ENCODE measurements at regions not wholly inside any gene's neighbourhood (a gene's known extent, or its start where the extent isn't known, plus 50 kb on each side); places are given as distances from the start of the nearest gene placed in this dataset.
"Not testable (repeated sequence)": the region's sequence is repeated elsewhere in the genome, so short reads cannot be mapped to it uniquely, and the experiment has no call there.

DNA sequence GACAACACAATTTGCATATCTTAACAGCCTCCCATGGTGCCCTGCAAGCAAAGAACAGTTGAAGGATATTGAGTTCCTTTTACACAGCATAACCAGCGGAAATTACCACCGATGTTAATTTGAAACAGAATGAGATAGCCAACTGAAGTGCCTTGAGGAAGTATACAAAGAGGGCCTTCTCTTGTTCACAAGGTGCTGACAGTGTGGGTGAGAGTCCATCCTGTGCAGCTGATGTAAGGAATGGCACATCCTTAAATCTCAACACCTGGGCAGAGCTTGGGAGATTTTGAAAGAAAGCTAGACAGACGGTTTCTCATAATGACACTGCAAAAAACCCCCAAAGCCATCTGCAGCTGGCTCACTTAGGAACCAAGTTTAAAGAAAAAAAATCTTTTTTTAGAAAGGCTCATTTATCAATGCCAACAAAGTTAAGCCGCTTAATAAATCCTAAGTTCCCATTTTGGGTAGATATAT, 818.6 kb downstream of the KCNJ2 start:
- DNase-seq (ENCODE audit: low read depth in 2 of 3, low spot score in 1 of 3): no peak

DNA sequence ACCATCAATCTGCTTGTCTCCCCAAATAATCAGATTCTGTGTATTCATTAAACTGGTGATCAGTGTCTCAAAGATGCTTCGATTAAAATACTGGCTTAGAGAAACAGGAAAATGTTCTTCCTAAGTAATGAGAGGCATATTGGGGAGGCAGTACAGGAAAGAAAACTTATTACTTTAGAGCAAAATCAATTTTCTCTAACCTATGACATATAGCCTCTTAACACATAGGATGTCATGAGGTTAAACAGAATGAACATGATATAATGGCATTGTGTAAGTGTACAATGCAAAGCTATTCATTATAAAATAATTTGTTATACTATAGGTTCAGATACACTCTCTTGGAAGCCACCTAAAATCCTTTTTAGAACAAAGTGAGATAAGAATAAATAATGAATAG, 819.3 kb downstream of the KCNJ2 start:
- DNase-seq (ENCODE audit: low read depth in 2 of 3, low spot score in 1 of 3): no peak

DNA sequence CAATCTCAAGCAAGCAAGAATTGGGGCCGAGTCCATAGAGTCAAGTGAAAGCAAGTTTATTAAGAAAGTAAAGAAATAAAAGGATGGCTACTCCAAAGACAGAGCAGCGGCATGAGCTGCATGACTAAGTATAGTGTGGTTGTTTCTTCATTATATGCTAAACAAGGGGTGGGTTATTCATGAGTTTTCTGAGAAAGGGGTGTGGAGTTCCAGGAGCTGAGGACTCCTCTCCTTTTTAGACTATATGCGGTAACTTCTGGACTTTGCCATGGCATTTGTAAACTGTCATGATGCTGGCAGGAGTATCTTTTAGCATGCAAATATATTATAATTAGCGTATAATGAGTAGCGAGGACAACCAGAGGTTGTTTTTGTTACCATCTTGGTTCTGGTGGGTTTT, 819.9 kb downstream of the KCNJ2 start:
- no peak for DNase-seq (ENCODE audit: low read depth in 2 of 3, low spot score in 1 of 3)

DNA sequence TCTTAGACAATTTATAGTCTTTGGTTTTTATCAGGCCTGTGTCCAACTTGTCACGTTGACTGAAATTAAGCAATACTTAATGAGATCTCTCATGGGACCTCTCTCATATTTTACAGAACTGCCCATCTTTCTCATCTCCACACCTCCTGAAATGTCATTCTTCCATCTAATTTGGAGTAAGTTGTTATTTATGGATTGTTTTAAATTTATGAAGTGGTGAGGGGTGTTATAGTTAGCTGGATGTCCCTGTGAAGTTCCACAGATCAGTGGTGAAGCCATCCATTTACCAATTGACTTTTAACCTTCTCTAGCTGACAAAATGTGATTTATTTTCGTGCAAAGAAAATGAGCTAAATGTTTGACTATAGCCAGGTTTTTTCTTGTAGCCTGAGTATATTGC, 824.9 kb downstream of the KCNJ2 start:
- no peak for DNase-seq (ENCODE audit: low read depth in 2 of 3, low spot score in 1 of 3)

DNA sequence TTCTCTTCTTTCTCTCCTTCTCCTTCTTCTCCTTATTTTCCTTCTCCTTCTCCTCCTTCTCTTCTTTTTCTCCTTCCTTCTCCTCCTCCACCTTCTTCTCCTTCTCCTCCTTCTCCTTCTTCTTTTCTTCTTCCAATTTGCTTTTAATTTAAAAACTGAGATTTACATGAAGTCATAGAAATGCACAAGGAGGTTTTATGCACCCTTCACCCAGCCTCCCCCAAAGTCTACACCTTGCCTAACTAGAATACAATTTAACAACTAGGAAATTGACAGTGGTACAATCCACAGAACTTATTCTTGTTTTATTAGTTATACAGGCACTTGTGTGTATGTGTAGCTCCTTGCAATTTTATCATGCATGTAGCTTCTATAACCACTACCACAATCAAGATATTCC, 826.7 kb downstream of the KCNJ2 start:
- no peak for DNase-seq (ENCODE audit: low read depth in 2 of 3, low spot score in 1 of 3)

DNA sequence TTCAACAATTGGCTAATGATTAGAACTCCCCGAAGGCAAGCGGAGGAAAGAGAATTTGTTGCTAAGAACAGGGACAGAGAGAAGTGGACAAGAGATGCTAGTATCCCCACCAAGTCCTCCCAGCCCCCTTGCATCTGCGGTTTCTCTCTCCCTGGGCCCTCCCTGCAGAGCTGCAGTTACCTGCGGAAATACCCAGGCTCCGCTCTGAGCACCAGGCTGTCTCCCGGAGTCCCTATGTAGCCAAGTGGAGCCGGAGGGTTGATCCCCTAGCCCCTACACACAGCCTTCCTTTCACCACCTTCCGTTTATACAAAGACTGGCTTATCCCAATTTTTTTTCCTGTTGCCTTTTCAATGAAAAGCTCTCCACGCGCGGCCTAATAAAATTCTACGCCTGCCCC, 834.4 kb downstream of the KCNJ2 start:
- no peak for DNase-seq (ENCODE audit: low read depth in 2 of 3, low spot score in 1 of 3)

DNA sequence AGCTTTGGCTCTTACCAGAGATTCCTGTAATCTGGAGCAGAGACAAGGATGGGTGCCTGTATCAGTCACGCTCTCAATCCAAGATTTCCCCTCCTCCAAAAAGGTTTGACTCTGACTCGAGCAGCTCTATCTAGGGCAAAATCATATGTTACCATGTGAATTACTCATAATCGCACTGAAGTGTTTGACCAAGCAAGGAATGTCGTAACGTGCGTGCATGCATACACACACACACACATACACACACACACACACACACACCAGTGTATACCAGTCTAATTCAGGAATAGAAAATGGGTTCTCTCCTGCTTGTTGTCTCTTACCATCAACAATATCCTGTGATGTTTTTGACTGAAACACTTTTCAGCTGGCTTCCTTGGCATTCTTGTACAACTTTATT, 835.1 kb downstream of the KCNJ2 start:
- no peak for DNase-seq (ENCODE audit: low read depth in 2 of 3, low spot score in 1 of 3)

DNA sequence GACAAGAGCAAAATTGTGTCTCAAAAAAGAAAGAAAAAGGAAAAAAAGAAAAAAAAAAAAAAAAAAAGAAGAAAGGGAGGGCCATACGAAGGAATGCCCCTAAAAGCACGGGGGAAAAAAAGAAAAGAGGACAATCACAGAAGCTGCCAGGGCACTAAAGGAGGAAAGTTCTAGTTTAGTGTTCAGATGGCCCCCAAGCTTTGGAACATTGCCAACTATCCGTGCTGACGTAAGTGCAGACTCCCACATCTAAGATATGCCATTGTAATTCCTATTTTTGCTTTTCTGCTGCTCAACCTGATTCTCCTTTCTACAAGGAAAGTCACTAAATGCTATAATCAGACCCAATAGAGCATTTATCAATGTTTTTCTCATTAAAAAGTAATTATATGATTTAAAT, 842.1 kb downstream of the KCNJ2 start:
- no peak for DNase-seq (ENCODE audit: low read depth in 2 of 3, low spot score in 1 of 3)

DNA sequence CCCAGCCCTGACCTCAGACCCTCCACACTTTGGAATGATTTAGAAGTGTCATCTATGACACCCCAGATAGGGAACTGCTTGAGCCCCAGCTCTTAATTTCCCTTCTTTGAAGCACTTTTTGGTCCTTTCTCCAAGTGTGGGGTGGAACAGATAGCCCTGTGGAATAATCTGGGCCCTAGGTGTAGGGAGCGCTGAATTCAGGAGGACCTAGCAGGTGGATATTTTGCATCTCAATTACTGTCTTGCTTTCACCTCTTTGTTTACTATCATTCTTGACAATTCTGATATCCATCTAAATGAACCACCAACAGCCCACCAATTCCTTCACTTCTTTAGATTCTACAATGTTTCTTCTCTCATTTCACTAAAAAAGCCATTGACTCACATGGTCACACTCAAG, 850.4 kb downstream of the KCNJ2 start:
- DNase-seq (ENCODE audit: low read depth in 2 of 3, low spot score in 1 of 3): no peak

DNA sequence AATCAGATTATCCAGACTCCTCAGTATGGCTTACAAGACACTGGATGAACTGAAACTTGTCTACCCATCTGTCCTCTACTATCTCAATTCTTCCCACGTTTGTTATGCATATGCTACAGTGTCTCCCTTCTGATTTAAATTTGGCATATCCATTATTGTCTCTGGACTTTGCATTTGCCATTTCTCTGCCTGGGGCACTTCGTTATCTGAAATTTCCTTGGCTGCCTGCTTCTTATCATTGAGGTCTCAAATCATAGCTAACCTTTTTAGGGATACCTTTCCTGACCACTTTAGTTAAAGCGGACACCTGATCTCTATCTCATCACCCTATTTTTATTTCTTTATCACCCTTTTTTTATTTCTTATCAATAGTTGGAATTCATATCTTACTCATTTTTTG, 853.4 kb downstream of the KCNJ2 start:
- no peak for DNase-seq (ENCODE audit: low read depth in 2 of 3, low spot score in 1 of 3)

DNA sequence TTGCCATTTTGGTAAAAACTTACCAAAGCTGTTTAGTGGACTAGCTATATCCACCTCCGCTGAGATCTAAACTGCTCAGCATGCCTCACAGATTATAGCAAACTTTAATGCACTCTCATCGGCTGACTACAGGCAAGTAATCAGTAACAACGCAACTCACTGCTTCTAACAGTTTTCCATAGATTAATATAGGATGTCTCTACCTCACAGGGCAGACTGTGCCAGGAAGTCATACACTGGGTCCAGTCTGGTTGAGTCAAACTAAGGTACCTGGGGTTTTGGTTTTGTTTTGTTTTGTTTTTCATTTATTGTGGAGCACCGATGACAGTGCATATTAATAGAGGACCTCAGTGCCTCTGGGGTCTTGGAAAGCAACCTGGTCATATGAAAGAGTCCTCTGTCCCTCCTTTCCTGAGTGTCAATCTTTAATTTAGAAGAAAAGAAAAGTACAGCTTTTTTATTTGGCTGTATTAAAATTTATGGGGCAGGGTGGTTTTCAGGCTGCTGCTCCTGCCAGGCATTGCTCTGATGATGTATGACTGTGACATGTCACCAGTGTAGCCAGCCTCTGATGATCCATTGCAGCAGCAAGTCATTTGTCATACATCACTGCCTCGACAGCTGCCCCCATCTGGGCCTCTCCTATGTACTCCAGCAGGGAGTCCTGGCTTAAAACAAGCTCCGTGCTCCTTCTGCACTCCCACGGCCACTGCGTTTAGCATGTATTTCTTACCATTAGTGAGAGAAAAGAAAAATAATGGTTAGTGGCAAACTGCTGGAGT, 854.1 kb downstream of the KCNJ2 start:
- DNase-seq (ENCODE audit: low read depth in 2 of 3, low spot score in 1 of 3): no peak

DNA sequence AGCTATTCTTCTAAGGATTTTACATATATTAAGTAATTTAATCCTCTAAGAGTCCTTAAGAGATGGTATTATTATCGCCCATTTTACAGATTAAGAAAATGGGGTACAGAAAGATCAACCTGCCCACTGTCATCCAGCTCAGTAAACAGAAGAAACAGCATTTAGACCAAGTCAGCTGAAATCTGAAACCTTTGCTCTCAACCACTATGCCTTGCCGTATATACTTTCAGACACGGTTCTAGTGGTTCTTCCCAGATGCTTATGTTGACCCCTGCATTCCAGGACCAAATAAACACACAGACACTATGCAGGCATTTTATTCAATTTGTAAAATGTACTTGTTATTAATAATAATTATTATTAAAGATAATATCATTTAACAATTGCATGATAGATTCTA, 854.8 kb downstream of the KCNJ2 start:
- DNase-seq (ENCODE audit: low read depth in 2 of 3, low spot score in 1 of 3): no peak

DNA sequence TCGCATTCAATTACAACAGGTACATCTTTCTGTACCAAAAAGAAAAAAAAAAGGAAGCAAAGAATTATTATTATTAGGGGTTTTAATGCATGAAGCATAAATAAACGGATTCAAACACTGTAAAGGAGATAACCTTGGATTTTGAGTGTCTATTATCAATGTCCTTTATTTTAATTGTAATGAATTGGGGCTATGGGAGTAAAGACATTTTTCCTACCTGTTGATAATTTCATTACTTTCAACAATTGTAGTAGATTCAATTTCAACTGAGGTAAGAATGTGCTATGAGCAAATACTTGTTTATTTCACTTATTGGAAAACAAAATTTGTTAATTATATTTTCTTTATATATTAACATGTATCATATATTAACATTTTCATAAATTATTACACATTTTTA, 855.6 kb downstream of the KCNJ2 start:
- no peak for DNase-seq (ENCODE audit: low read depth in 2 of 3, low spot score in 1 of 3)

DNA sequence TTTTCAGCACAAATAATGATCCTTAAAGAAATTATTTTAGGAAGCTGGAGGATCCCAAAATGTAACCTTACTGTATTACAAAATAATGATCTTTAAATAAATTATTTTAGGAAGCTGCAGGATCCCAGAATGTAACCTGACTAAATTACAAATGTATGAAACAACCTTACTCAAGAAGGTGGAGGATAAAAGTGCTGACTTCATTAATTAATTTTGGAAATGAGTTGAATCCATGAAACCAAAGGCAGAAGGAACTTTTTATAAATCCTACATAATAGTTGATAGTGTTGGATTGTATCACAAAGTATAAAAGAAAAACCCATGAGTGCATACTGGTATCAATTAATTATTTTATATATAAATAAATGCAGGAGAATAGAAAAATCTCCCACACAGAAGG, 859.9 kb downstream of the KCNJ2 start:
- no peak for DNase-seq (ENCODE audit: low read depth in 2 of 3, low spot score in 1 of 3)

DNA sequence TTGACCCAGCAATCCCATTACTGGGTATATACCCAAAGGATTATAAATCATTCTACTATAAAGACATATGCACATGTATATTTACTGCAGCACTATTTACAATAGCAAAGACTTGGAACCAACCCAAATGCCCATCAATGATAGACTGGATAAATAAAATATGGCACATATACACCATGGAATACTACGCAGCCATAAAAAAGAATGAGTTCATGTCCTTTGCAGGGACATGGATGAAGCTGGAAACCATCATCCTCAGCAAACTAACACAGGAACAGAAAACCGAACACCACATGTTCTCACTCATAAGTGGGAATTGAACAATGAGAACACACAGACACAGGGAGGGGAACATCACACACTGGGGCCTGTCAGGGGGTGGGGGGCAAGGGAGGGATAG, 862.0 kb downstream of the KCNJ2 start:
- DNase-seq (ENCODE audit: low read depth in 2 of 3, low spot score in 1 of 3): not testable (repeated sequence)

DNA sequence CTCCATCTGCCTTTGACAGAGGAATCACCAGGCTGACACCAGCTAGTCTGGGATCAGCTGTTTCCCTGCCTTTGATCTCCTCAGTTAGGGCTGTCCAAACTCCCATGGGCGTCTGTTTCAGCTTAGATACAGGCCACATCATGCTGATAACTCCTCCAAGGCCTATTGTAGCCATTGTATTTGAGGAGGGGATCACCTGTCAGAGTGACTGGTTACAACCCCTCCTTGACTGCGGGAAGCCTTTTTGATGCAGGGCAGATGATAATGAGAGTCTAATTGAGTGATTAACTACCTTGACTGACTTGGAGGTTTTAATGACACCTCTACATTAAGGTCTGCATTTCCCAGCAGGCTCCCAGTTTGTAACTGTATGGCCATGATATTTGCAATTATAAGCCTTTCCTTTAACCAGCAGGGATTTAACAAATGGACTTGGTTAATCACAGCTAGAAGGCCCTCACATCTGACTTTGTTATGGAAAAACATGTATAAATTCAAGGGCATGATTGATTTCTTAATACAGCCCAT, 863.5 kb downstream of the KCNJ2 start:
- no peak for DNase-seq (ENCODE audit: low read depth in 2 of 3, low spot score in 1 of 3)

DNA sequence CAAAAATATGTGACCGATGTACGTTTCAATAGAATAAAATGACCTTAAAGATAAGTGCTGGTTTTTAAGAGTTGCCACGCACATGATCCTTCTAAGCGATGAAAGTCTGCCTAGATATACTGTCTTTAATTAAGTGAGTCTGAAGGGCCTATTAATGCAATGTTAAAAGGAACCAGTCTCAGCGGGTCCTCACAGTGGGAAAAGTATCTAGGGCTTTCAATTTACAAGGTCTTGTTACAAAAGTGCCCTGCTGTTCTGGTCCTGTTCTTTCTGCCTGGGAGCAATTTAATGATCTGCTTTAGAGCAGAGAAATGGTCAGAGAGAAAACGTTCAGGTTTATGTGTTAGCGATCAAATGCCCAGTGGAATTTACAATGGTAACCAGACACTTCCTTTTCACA, 864.0 kb downstream of the KCNJ2 start:
- DNase-seq (ENCODE audit: low read depth in 2 of 3, low spot score in 1 of 3): no peak

DNA sequence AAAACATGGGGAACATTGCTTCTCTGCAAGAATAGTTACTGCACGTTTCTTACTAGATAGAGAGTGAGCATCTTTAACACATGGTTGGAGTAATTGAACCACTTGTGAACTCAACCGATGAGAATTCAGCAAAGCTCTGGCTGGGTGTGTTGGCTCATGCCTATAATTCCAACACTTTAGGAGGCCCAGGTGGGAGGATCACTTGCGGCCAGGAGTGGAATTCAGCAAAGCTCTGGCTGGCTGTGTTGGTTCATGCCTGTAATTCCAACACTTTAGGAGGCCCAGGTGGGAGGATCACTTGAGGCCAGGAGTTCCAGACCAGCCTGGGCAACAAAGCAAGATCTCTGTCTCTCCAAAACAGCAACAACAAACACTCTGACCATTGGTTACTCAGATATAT, 865.9 kb downstream of the KCNJ2 start:
- no peak for DNase-seq (ENCODE audit: low read depth in 2 of 3, low spot score in 1 of 3)

DNA sequence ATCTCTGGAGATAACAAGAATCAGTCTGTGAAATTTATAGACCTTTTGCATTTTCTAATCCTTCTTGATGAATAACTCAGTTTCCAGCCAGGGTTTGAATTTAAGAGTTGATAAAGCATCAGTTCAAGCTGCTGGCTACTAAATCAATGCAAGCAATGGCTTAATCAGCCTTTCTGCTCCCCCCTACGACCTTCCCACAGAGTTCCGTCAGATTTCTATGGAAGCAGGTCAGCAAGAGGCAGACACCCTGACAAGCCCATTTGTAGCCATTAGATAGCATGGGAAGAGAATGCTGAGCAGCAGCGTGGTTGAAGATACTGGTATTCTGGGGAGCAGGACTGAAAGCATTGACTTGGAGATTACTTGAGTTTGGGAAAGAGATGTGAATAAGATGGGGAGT, 868.1 kb downstream of the KCNJ2 start:
- DNase-seq (ENCODE audit: low read depth in 2 of 3, low spot score in 1 of 3): no peak

DNA sequence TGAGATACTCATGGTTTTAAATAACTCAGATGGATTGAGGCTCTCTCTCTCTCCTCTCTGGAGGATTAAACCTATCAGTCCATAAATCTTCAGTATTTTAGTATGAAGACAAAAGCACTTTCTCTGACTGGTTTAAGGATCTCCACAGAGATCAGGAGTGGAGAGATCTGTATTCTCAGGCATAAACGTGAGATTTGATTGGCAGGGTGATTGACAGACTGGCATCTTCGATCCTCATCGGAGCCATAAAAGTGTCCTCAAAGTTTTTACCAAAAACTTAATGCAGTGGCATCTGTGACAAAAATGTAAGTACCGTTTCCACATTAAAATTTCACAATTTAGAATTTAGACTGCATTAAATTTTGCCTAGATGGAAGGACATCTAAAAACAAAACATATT, 870.1 kb downstream of the KCNJ2 start:
- no peak for DNase-seq (ENCODE audit: low read depth in 2 of 3, low spot score in 1 of 3)

DNA sequence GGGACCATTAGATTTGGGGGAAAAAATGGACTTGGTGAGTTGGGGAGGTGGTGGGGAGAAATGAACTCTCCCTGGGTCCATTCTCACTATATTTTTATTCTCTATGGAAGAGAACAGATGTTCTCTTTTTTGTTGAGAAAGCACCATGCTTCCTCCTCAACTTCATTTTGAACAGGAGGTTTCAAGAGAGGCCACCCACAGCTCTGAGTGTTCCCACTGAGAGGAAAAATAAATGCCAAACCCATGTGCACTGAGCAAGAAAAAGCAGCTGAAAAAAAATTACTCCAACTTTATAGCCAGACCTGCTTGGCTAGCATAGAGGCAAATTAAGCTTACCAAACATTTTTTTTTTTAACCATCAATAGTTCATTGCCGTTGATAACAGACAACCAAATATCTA, 883.6 kb downstream of the KCNJ2 start:
- no peak for DNase-seq (ENCODE audit: low read depth in 2 of 3, low spot score in 1 of 3)

DNA sequence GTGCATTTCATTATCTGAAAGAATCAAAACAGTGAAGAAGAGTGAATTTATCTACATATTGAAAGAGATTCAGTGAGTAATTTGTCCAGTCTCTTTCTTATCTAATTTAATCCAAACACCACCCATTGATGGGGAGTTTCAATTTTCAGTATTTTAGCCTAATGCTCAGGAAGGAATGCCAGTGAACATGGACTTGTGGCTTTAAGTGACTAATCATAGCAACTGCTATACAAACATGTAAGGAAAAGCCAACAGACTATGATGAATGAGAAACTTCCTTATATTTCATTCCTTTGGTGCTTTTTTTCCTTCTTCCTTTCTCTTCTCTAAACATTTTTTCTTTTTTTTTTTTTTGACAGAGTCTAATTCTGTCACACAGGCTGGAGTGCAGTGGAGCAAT, 885.8 kb downstream of the KCNJ2 start:
- DNase-seq (ENCODE audit: low read depth in 2 of 3, low spot score in 1 of 3): no peak

DNA sequence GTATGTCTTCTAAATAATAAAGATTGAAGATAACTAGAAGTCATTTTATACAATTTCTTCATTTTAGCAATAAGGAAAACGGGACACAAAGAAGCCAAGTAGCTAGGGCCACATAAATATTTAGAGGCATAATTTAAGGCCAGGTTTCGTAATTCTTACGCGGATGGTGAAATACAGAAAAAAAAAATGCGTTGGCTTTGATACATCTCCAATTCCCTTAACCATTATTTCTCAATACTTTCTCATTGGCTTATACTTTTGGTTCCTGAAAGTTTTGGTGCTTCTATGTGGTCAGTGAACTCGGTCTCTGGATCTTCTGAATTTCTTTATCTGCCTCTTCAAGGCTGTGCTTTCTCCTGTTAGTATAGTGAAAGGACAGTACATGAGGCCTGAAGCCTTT, 888.1 kb downstream of the KCNJ2 start:
- DNase-seq (ENCODE audit: low read depth in 2 of 3, low spot score in 1 of 3): no peak
